Lower leg skin (tissue), 3 donors: ENCODE measurements at regions not wholly inside any gene's neighbourhood (a gene's known extent, or its start where the extent isn't known, plus 50 kb on each side); places are given as distances from the start of the nearest gene placed in this dataset.

Experiments
- POLR2A ChIP-seq, 2 donors: fragments of 450-650 bp; IDR thresholded peaks; one replicate each; pipeline ENCODE4 v1.6.1; 2016 to 2017; ENCODE audit warnings: antibody characterized with exemption in 2 of 2, mild to moderate bottlenecking in 1 of 2, moderate library complexity in 1 of 2
- TF ChIP-seq, protein P1 (sequence below), 3 donors: fragments of 450-650 bp; IDR thresholded peaks; one replicate each; pipeline ENCODE4 v1.5.1; 2016; ENCODE audit warnings: antibody characterized with exemption in 3 of 3, mild to moderate bottlenecking in 3 of 3, moderate library complexity in 2 of 3

DNA sequence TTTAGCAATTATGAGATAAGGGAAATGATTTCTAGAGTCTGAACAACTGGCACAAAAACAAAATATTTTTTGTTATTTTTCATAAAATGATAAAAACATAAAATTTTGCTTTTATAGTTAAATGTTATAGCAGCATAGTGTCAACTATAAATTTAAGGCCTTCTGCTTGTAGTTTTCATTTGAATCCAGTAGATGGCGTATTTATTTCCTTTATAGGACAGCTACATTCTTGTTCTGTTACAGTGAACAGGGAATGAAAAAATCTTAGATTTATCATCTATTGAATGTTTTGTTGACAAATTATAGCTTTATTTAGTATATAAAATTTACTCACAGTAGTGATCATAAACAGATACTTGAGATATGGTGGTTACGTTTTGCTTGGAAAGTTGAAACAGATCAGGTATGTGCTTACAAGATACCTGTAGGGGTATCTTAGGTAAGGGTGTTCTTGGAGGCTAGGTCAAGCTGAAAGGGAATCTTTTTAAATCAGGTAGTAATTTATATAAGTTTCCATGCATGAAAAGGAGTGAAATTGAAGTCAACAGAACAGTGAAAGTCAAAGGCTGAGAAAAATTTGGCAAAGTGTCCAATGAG, 239.3 kb upstream of the GRIN3A start:
- TF ChIP-seq, protein P1, sequence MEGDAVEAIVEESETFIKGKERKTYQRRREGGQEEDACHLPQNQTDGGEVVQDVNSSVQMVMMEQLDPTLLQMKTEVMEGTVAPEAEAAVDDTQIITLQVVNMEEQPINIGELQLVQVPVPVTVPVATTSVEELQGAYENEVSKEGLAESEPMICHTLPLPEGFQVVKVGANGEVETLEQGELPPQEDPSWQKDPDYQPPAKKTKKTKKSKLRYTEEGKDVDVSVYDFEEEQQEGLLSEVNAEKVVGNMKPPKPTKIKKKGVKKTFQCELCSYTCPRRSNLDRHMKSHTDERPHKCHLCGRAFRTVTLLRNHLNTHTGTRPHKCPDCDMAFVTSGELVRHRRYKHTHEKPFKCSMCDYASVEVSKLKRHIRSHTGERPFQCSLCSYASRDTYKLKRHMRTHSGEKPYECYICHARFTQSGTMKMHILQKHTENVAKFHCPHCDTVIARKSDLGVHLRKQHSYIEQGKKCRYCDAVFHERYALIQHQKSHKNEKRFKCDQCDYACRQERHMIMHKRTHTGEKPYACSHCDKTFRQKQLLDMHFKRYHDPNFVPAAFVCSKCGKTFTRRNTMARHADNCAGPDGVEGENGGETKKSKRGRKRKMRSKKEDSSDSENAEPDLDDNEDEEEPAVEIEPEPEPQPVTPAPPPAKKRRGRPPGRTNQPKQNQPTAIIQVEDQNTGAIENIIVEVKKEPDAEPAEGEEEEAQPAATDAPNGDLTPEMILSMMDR (IDR thresholded peaks at IDR 0.05) = no peak
- no peak for TF ChIP-seq POLR2A (IDR thresholded peaks at IDR 0.05)
